Testis (tissue), 2 donors: ENCODE measurements at regions not wholly inside any gene's neighbourhood (a gene's known extent, or its start where the extent isn't known, plus 50 kb on each side); places are given as distances from the start of the nearest gene placed in this dataset.

Experiments used
- POLR2A ChIP-seq: fragments of 450-650 bp; IDR thresholded peaks from one replicate; pipeline ENCODE4 v1.6.1; 2017; ENCODE audit warnings: antibody characterized with exemption, mild to moderate bottlenecking, moderate library complexity
- TF ChIP-seq, protein P1 (sequence below), 3 experiments: fragments of 450-650 bp in 2 of 3; fragments of 200-600 bp in 1 of 3; sonication (generic) in 1 of 3; IDR thresholded peaks; one replicate each; pipeline ENCODE4 v1.5.1; 2016 to 2019; ENCODE audit warnings: antibody characterized with exemption in 3 of 3, mild to moderate bottlenecking in 2 of 3, moderate library complexity in 1 of 3

DNA sequence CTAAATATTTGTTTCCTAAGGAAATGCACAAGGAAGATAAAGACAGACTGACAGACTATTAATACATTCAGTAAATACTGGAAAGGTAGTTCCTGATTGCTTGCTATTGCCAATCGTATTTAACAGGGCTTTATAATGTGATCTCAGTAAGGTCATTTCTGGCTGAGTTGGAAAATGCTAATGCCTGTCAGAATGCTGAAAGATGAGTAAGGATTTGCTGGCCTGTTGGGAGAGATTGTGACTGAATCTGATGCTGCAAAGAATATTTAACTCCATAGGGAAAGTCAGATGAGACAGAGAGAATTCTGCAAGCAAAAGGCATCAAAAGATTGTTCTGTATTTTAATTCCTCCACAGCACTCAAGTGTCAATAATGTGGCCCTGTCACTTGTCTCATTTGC is 169.0 kb downstream of the BEND2 start:
- TF ChIP-seq, protein P1, sequence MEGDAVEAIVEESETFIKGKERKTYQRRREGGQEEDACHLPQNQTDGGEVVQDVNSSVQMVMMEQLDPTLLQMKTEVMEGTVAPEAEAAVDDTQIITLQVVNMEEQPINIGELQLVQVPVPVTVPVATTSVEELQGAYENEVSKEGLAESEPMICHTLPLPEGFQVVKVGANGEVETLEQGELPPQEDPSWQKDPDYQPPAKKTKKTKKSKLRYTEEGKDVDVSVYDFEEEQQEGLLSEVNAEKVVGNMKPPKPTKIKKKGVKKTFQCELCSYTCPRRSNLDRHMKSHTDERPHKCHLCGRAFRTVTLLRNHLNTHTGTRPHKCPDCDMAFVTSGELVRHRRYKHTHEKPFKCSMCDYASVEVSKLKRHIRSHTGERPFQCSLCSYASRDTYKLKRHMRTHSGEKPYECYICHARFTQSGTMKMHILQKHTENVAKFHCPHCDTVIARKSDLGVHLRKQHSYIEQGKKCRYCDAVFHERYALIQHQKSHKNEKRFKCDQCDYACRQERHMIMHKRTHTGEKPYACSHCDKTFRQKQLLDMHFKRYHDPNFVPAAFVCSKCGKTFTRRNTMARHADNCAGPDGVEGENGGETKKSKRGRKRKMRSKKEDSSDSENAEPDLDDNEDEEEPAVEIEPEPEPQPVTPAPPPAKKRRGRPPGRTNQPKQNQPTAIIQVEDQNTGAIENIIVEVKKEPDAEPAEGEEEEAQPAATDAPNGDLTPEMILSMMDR (IDR thresholded peaks at IDR 0.05), result no peak
- TF ChIP-seq POLR2A, result no peak
